Endothelial cell of umbilical vein (primary cell): ENCODE measurements at regions not wholly inside any gene's neighbourhood (a gene's known extent, or its start where the extent isn't known, plus 50 kb on each side); places are given as distances from the start of the nearest gene placed in this dataset.

Source experiments
- BruUV-seq: library from RNA; stranded (reverse); fragments of 400-500 nt; replicated peaks from 2 replicates; lab custom pipeline; 2021; lab: Mats Ljungman, UMichigan
- CTCF ChIA-PET: fragments of 300-600, 350-600 bp; sonication (Branson Sonifier 250); formaldehyde crosslinking; loops from one replicate; lab custom pipeline; 2021; ENCODE audit warnings: antibody characterized with exemption, inconsistent platforms; lab: Charles Lee
- POLR2A ChIA-PET: fragments of 300-600, 350-600 bp; sonication (Branson Sonifier 250); formaldehyde crosslinking; loops from one replicate; lab custom pipeline; 2021; ENCODE audit warnings: antibody characterized with exemption, inconsistent platforms; lab: Charles Lee
- DNase-seq: peaks from one replicate; pipeline ENCODE4 v3.0.0-alpha.2; 2011; ENCODE audit warnings: low read depth, low spot score
- FAIRE-seq: peaks from 2 replicates; lab custom pipeline; 2011; peaks lifted over from hg19 to GRCh38; lab: Jason Lieb, UNC
- H2AFZ ChIP-seq: 2 replicates; pipeline ENCODE4 v1.6.0; 2012; ENCODE audit warnings: low read depth, low read length, control low read depth, inconsistent platforms
- H3K27ac ChIP-seq: 2 replicates; pipeline ENCODE4 v1.5.1; 2011; ENCODE audit warnings: low read depth, mild to moderate bottlenecking, control low read depth, low read length, moderate library complexity; ENCODE audit not compliant: insufficient read depth
- H3K27me3 ChIP-seq, 2 experiments: 2 replicates each; pipeline versions ENCODE4 v1.6.0 to v1.6.1; 2011; ENCODE audit warnings: low read length in 2 of 2, mixed read lengths in 1 of 2; ENCODE audit not compliant: control insufficient read depth in 2 of 2, insufficient read depth in 2 of 2
- H3K36me3 ChIP-seq, 2 experiments: 2 replicates in 1 of 2; 3 replicates in 1 of 2; pipeline ENCODE4 v1.5.1; 2011; ENCODE audit warnings: low read length in 2 of 2, mild to moderate bottlenecking in 1 of 2, moderate library complexity in 1 of 2; ENCODE audit not compliant: control insufficient read depth in 2 of 2, insufficient read depth in 2 of 2; ENCODE audit errors: extremely low read depth in 1 of 2
- H3K4me1 ChIP-seq: 3 replicates; pipeline ENCODE4 v1.5.1; 2011; ENCODE audit warnings: mild to moderate bottlenecking, low read length; ENCODE audit not compliant: control insufficient read depth, insufficient read depth; ENCODE audit errors: extremely low read depth
- H3K4me2 ChIP-seq: 2 replicates; pipeline ENCODE4 v1.6.1; 2011; ENCODE audit warnings: low read length, control low read depth, mixed read lengths; ENCODE audit not compliant: insufficient read depth
- H3K4me3 ChIP-seq, 3 experiments: fragments of 200-600 bp in 1 of 3; sonication (generic), shearing (Covaris generic) in 1 of 3; replicated peaks in 1 of 3; 2 replicates each; pipeline ENCODE4 v1.5.1; 2011 to 2016; ENCODE audit warnings: control low read depth in 3 of 3, low read length in 3 of 3, mild to moderate bottlenecking in 2 of 3, inconsistent platforms in 1 of 3, low read depth in 1 of 3, moderate library complexity in 1 of 3; ENCODE audit not compliant: insufficient read depth in 1 of 3
- H3K79me2 ChIP-seq: 2 replicates; pipeline ENCODE4 v1.6.0; 2012; ENCODE audit warnings: low read length, inconsistent platforms; ENCODE audit not compliant: control insufficient read depth, insufficient read depth
- H3K9ac ChIP-seq: replicated peaks from 2 replicates; pipeline ENCODE3; 2011; ENCODE audit warnings: low read length, control low read depth; ENCODE audit not compliant: insufficient read depth; ENCODE audit errors: extremely low read depth
- H3K9me1 ChIP-seq: replicated peaks from 3 replicates; pipeline ENCODE4 v1.6.0; 2011; ENCODE audit warnings: mild to moderate bottlenecking, low read length; ENCODE audit not compliant: control insufficient read depth, insufficient read depth; ENCODE audit errors: extremely low read depth
- H3K9me3 ChIP-seq: replicated peaks from 2 replicates; pipeline ENCODE4 v1.5.1; 2012; ENCODE audit warnings: low read length, inconsistent platforms; ENCODE audit not compliant: control insufficient read depth, insufficient read depth
- H4K20me1 ChIP-seq: replicated peaks from 2 replicates; pipeline ENCODE3; 2011; ENCODE audit warnings: mild to moderate bottlenecking, low read length; ENCODE audit not compliant: control insufficient read depth, insufficient read depth; ENCODE audit errors: extremely low read depth
- CTCF ChIP-seq, 2 donors: IDR thresholded peaks; 1 replicate in 1 of 2; 2 replicates in 1 of 2; pipeline ENCODE4 v1.5.1; 2011; ENCODE audit warnings: low read length in 2 of 2, mild to moderate bottlenecking in 2 of 2, moderate library complexity in 2 of 2, control low read depth in 1 of 2, inconsistent platforms in 1 of 2, low read depth in 1 of 2; ENCODE audit not compliant: insufficient read depth in 1 of 2; ENCODE audit errors: extremely low read depth in 1 of 2
- EZH2 ChIP-seq: IDR thresholded peaks from 2 replicates; pipeline ENCODE4 v1.6.1; 2012; ENCODE audit warnings: borderline replicate concordance, low read depth, mild to moderate bottlenecking, moderate library complexity, low read length, inconsistent platforms; ENCODE audit not compliant: severe bottlenecking
- FOS ChIP-seq: IDR thresholded peaks from 2 replicates; pipeline ENCODE4 v1.6.1; 2011; ENCODE audit warnings: mild to moderate bottlenecking, low read length, moderate library complexity, borderline replicate concordance; ENCODE audit not compliant: insufficient read depth
- GATA2 ChIP-seq: IDR thresholded peaks from 2 replicates; pipeline ENCODE4 v1.7.0; 2011; ENCODE audit warnings: low read depth, mild to moderate bottlenecking, moderate library complexity, mixed read lengths, low read length; ENCODE audit not compliant: insufficient read length, insufficient read depth
- JUN ChIP-seq: IDR thresholded peaks from 2 replicates; pipeline ENCODE4 v1.6.1; 2011; ENCODE audit warnings: borderline replicate concordance, low read depth; ENCODE audit not compliant: insufficient read length, insufficient read depth
- MAX ChIP-seq: IDR thresholded peaks from 2 replicates; pipeline ENCODE4 v1.6.1; 2011; ENCODE audit not compliant: insufficient read depth, insufficient read length
- MYC ChIP-seq: IDR thresholded peaks from one replicate; pipeline ENCODE4 v1.6.1; 2011; ENCODE audit warnings: mild to moderate bottlenecking, low read depth, low read length
- POLR2A ChIP-seq: IDR thresholded peaks from 2 replicates; pipeline ENCODE4 v1.6.1; 2012; ENCODE audit warnings: low read depth, mild to moderate bottlenecking, control low read depth, low read length
- POLR2AphosphoS5 ChIP-seq: IDR thresholded peaks from 2 replicates; pipeline ENCODE4 v1.6.1; 2012; ENCODE audit warnings: low read depth, mild to moderate bottlenecking, control low read depth, low read length, moderate library complexity; ENCODE audit not compliant: insufficient read depth
- dilution Hi-C: fragments of 300-500 bp; cut with MboI; formaldehyde crosslinking; loops from one replicate; pipeline ENCODE4 v1.15.0; 2019; ENCODE audit warnings: low sequenced_read_pairs; ENCODE audit not compliant: extremely low pct_ligation_motif_present
- intact Hi-C: fragments of 100-400 bp; cut with micrococcal nuclease; formaldehyde crosslinking; loops from one replicate; pipeline ENCODE4 v1.10.0; 2022

- ChIA-PET CTCF (no interaction called here), POLR2A (no interaction called here)
- Histone ChIP-seq H3K36me3 (no peaks in the 10 kb centered on the region), H3K79me2 (no peaks in the 10 kb centered on the region), H4K20me1 (no peaks in the 10 kb centered on the region), H3K9me1 (no peaks in the 10 kb centered on the region), H3K4me2 (no peak overlapping the region), H3K27me3 (no peaks in the 10 kb centered on the region), H3K27ac (no peak overlapping the region), H3K9me3 (no peaks in the 10 kb centered on the region), H2AFZ (no peak overlapping the region), H3K4me1 (no peaks in the 10 kb centered on the region), H3K9ac (no peak overlapping the region), H3K4me3 (no peak overlapping the region)
- no peak for TF ChIP-seq GATA2
- no peak for TF ChIP-seq JUN
- no peak for TF ChIP-seq EZH2
- TF ChIP-seq FOS = no peak
- no peak for TF ChIP-seq MAX
- TF ChIP-seq MYC = no peak
- TF ChIP-seq POLR2AphosphoS5 = no peak
- no peak for TF ChIP-seq POLR2A
- no peak for TF ChIP-seq CTCF (IDR thresholded peaks at IDR 0.05; ENCODE audit: extremely low read depth in 1 of 2, insufficient read depth in 1 of 2, low read depth in 1 of 2, low read length in 2 of 2)
- DNase-seq = no peak
- intact Hi-C loops (no loop called here), dilution Hi-C loops (no loop called here)
- FAIRE-seq = no peak
- BruUV-seq = no TSS peak
Observed at GRCh38 chr2:17429130-17429529, 89.1 kb downstream of the RAD51AP2 start.
